C4-2B (cell line): ENCODE measurements at regions not wholly inside any gene's neighbourhood (a gene's known extent, or its start where the extent isn't known, plus 50 kb on each side); places are given as distances from the start of the nearest gene placed in this dataset.

Source experiments
- CTCF ChIP-seq: fragments of 450-650 bp; conservative IDR thresholded peaks from 2 replicates; pipeline ENCODE4 v1.5.1; 2017; ENCODE audit warnings: mild to moderate bottlenecking
- ZFX ChIP-seq: fragments of 450-650 bp; IDR thresholded peaks from 2 replicates; pipeline ENCODE4 v1.6.1; 2017

- TF ChIP-seq CTCF: no peak
- no peak for TF ChIP-seq ZFX
Observed at GRCh38 chr16:66304151-66304550, 62.3 kb upstream of the CDH5 start.
